HCT116 (cell line): ENCODE measurements at regions not wholly inside any gene's neighbourhood (a gene's known extent, or its start where the extent isn't known, plus 50 kb on each side); places are given as distances from the start of the nearest gene placed in this dataset.

Experiments used
- ATAC-seq: fragments of 200-7000 bp; cut with Tn5 transposase; 2 replicates; pipeline ENCODE4 v1.9.1; 2020; ENCODE audit warnings: mild to moderate bottlenecking, moderate library complexity
- BruUV-seq: library from RNA; stranded (reverse); fragments of 400-500 nt; replicated peaks from 2 replicates; lab custom pipeline; 2021; lab: Mats Ljungman, UMichigan
- CTCF ChIA-PET: fragments of 300-600 bp; sonication (Branson Sonifier 250); formaldehyde crosslinking; loops from one replicate; lab custom pipeline; 2021; ENCODE audit warnings: antibody characterized with exemption; lab: Charles Lee
- POLR2A ChIA-PET: fragments of 300-600, 350-600 bp; sonication (Branson Sonifier 250); formaldehyde crosslinking; loops from one replicate; lab custom pipeline; 2021; ENCODE audit warnings: antibody characterized with exemption; lab: Charles Lee
- RAD21 ChIA-PET, 2 experiments: fragments of 300-600 bp; sonication (Branson Sonifier 250); formaldehyde crosslinking; loops; one replicate each; lab custom pipeline; 2023; ENCODE audit warnings: low total read pairs in 2 of 2; ENCODE audit not compliant: uncharacterized antibody in 2 of 2, unreplicated experiment in 2 of 2, low non-redundant PET in 1 of 2; lab: Charles Lee
- DNase-seq: peaks from one replicate; pipeline ENCODE4 v3.0.0-alpha.2; 2010; ENCODE audit warnings: low read depth, low spot score
- H2AFZ ChIP-seq: fragments of 200-600 bp; shearing (Covaris generic), sonication (generic); 2 replicates; pipeline ENCODE4 v1.6.1; 2017; ENCODE audit warnings: low read depth, mixed run types, mixed read lengths, antibody characterized with exemption, low read length; ENCODE audit not compliant: poor library complexity, severe bottlenecking
- H3K27ac ChIP-seq: 2 replicates; pipeline ENCODE4 v1.5.1; 2012; ENCODE audit warnings: low read depth, low read length
- H3K27me3 ChIP-seq: fragments of 200-600 bp; sonication (generic); 2 replicates; pipeline ENCODE4 v1.6.1; 2016; ENCODE audit warnings: mixed run types, low read length, mixed read lengths; ENCODE audit not compliant: insufficient read depth
- H3K36me3 ChIP-seq, 2 experiments: fragments of 200-500 bp in 1 of 2; fragments of 200-600 bp in 1 of 2; sonication (Bioruptor generic) in 1 of 2; sonication (generic) in 1 of 2; 2 replicates each; pipeline versions ENCODE4 v1.5.1 to v1.6.1; 2014 to 2016; ENCODE audit warnings: low read length in 2 of 2, inconsistent platforms in 1 of 2, mixed read lengths in 1 of 2, mixed run types in 1 of 2; ENCODE audit not compliant: insufficient read depth in 2 of 2, control insufficient read depth in 1 of 2
- H3K4me1 ChIP-seq, 2 experiments: fragments of 200-600 bp in 1 of 2; sonication (generic) in 1 of 2; 2 replicates each; pipeline versions ENCODE4 v1.5.1 to v1.6.1; 2012 to 2017; ENCODE audit warnings: low read length in 2 of 2, inconsistent platforms in 1 of 2, mild to moderate bottlenecking in 1 of 2, mixed read lengths in 1 of 2, mixed run types in 1 of 2, moderate library complexity in 1 of 2; ENCODE audit not compliant: insufficient read depth in 2 of 2, control insufficient read depth in 1 of 2
- H3K4me2 ChIP-seq: fragments of 200-600 bp; sonication (generic); 2 replicates; pipeline ENCODE4 v1.6.1; 2017; ENCODE audit warnings: mixed run types, low read length, mixed read lengths
- H3K4me3 ChIP-seq, 2 experiments: fragments of 200-600 bp in 1 of 2; sonication (generic) in 1 of 2; replicated peaks in 1 of 2; 2 replicates each; pipeline ENCODE4 v1.5.1; 2011 to 2016; ENCODE audit warnings: low read length in 2 of 2, control low read depth in 1 of 2, low read depth in 1 of 2, mild to moderate bottlenecking in 1 of 2, mixed read lengths in 1 of 2, mixed run types in 1 of 2
- H3K79me2 ChIP-seq: fragments of 200-600 bp; sonication (generic); 2 replicates; pipeline ENCODE4 v1.6.1; 2017; ENCODE audit warnings: mild to moderate bottlenecking, mixed run types, low read length, moderate library complexity, mixed read lengths; ENCODE audit not compliant: insufficient read depth
- H3K9ac ChIP-seq: fragments of 200-600 bp; sonication (generic); 2 replicates; pipeline ENCODE4 v1.6.1; 2016; ENCODE audit warnings: low read length, mixed read lengths
- H3K9me2 ChIP-seq: fragments of 200-600 bp; sonication (generic), shearing (Covaris generic); 2 replicates; pipeline ENCODE4 v1.6.1; 2017; ENCODE audit warnings: mixed run types, mild to moderate bottlenecking, moderate library complexity; ENCODE audit not compliant: insufficient read depth
- H3K9me3 ChIP-seq, 2 experiments: fragments of 200-500 bp in 1 of 2; fragments of 200-600 bp in 1 of 2; sonication (Bioruptor generic) in 1 of 2; sonication (generic) in 1 of 2; 2 replicates each; pipeline ENCODE4 v1.6.1; 2014 to 2017; ENCODE audit warnings: low read length in 2 of 2, mixed read lengths in 2 of 2, inconsistent platforms in 1 of 2, low read depth in 1 of 2, mild to moderate bottlenecking in 1 of 2, mixed run types in 1 of 2, moderate library complexity in 1 of 2; ENCODE audit not compliant: control insufficient read depth in 1 of 2, insufficient read depth in 1 of 2
- H4K20me1 ChIP-seq: fragments of 200-600 bp; sonication (generic), shearing (Covaris generic); 2 replicates; pipeline ENCODE4 v1.6.1; 2017; ENCODE audit warnings: mixed run types, mild to moderate bottlenecking, moderate library complexity; ENCODE audit not compliant: insufficient read depth
- CBX3 ChIP-seq: IDR thresholded peaks from 2 replicates; pipeline ENCODE4 v1.6.1; 2012; ENCODE audit warnings: low read depth
- CEBPB ChIP-seq: IDR thresholded peaks from 2 replicates; pipeline ENCODE4 v1.6.1; 2012; ENCODE audit warnings: low read depth
- EGR1 ChIP-seq: IDR thresholded peaks from 2 replicates; pipeline ENCODE4 v1.6.1; 2012; ENCODE audit warnings: low read depth
- EZH2 ChIP-seq: fragments of 200-600 bp; sonication (generic); IDR thresholded peaks from 2 replicates; pipeline ENCODE4 v1.6.1; 2017; ENCODE audit warnings: antibody characterized with exemption, mixed run types
- EZH2phosphoT487 ChIP-seq: fragments of 200-600 bp; IDR thresholded peaks from 2 replicates; pipeline ENCODE4 v1.6.1; 2018; ENCODE audit warnings: antibody characterized with exemption, borderline replicate concordance
- FOSL1 ChIP-seq: IDR thresholded peaks from 2 replicates; pipeline ENCODE4 v1.6.1; 2012; ENCODE audit warnings: low read depth
- JUND ChIP-seq: IDR thresholded peaks from 2 replicates; pipeline ENCODE4 v1.6.1; 2012
- POLR2A ChIP-seq: IDR thresholded peaks from 2 replicates; pipeline ENCODE4 v1.7.0; 2011; ENCODE audit warnings: borderline replicate concordance; ENCODE audit not compliant: insufficient read depth, insufficient read length; ENCODE audit errors: extremely low read depth
- POLR2AphosphoS5 ChIP-seq: IDR thresholded peaks from 2 replicates; pipeline ENCODE4 v1.6.1; 2011; ENCODE audit warnings: mild to moderate bottlenecking, low read depth, low read length, moderate library complexity
- RAD21 ChIP-seq: IDR thresholded peaks from 2 replicates; pipeline ENCODE4 v1.6.1; 2012; ENCODE audit warnings: low read depth, mild to moderate bottlenecking
- SP1 ChIP-seq: IDR thresholded peaks from 2 replicates; pipeline ENCODE4 v1.6.1; 2012; ENCODE audit warnings: low read depth
- YY1 ChIP-seq: IDR thresholded peaks from 2 replicates; pipeline ENCODE4 v1.6.1; 2011; ENCODE audit warnings: low read length, low read depth, moderate library complexity, mild to moderate bottlenecking; ENCODE audit not compliant: insufficient replicate concordance; ENCODE audit errors: extremely low read depth
- ZFX ChIP-seq: fragments of 450-650 bp; IDR thresholded peaks from 2 replicates; pipeline ENCODE4 v1.6.1; 2017
- ZNF274 ChIP-seq: fragments of 200-500 bp; sonication (Bioruptor generic); IDR thresholded peaks from 2 replicates; pipeline ENCODE4 v1.6.1; 2014; ENCODE audit warnings: mild to moderate bottlenecking, low read depth, low read length, inconsistent platforms
- intact Hi-C: fragments of 100-400 bp; cut with micrococcal nuclease; formaldehyde crosslinking; loops from 2 replicates; pipeline ENCODE4 v1.10.0; 2022
- TF ChIP-seq, protein P1 (sequence below): IDR thresholded peaks from 2 replicates; pipeline ENCODE4 v1.6.1; 2012; ENCODE audit warnings: low read depth
- TF ChIP-seq, protein P2 (sequence below): IDR thresholded peaks from 2 replicates; pipeline ENCODE4 v1.6.1; 2011; ENCODE audit warnings: mild to moderate bottlenecking, low read length, moderate library complexity; ENCODE audit not compliant: insufficient replicate concordance; ENCODE audit errors: extremely low read depth
- TF ChIP-seq, protein P3 (sequence below): IDR thresholded peaks from 2 replicates; pipeline ENCODE4 v1.6.1; 2012

DNA sequence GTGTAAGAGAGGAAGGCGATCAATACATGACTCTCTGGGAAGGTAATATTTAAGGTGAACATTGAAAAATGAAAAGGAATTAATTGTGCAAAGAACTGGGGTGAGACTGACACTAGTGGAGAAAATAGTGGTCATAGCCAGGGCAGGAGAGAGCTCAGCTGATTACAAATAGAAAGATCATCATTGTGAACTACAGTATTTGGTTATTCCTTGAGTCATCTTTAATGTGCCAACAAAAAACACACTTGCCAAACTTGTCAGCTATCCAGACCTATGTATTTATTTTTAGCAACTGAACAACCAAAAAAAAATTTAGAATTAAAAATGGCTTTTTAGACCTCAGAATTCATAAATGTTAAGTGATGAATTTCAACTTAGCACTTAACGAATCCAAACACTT, 749.8 kb upstream of the CDH9 start:
- POLR2A ChIA-PET: no interaction called here
- H3K9ac ChIP-seq: no peak overlapping the region
- no peaks in the 10 kb centered on the region for H3K79me2 ChIP-seq
- no peaks in the 10 kb centered on the region for H4K20me1 ChIP-seq
- H3K4me1 ChIP-seq: no peaks in the 10 kb centered on the region
- no peak for DNase-seq
- no peak overlapping the region for H3K27ac ChIP-seq
- CTCF ChIA-PET: no interaction called here
- peaks cover 12 to 19% of the 10 kb centered on the region in 2 experiments; a peak in 3 of 4 replicates for H3K9me3 ChIP-seq
- no peaks in the 10 kb centered on the region for H3K9me2 ChIP-seq
- H3K4me2 ChIP-seq: no peak overlapping the region
- TF ChIP-seq EGR1: no peak
- TF ChIP-seq, protein P1, sequence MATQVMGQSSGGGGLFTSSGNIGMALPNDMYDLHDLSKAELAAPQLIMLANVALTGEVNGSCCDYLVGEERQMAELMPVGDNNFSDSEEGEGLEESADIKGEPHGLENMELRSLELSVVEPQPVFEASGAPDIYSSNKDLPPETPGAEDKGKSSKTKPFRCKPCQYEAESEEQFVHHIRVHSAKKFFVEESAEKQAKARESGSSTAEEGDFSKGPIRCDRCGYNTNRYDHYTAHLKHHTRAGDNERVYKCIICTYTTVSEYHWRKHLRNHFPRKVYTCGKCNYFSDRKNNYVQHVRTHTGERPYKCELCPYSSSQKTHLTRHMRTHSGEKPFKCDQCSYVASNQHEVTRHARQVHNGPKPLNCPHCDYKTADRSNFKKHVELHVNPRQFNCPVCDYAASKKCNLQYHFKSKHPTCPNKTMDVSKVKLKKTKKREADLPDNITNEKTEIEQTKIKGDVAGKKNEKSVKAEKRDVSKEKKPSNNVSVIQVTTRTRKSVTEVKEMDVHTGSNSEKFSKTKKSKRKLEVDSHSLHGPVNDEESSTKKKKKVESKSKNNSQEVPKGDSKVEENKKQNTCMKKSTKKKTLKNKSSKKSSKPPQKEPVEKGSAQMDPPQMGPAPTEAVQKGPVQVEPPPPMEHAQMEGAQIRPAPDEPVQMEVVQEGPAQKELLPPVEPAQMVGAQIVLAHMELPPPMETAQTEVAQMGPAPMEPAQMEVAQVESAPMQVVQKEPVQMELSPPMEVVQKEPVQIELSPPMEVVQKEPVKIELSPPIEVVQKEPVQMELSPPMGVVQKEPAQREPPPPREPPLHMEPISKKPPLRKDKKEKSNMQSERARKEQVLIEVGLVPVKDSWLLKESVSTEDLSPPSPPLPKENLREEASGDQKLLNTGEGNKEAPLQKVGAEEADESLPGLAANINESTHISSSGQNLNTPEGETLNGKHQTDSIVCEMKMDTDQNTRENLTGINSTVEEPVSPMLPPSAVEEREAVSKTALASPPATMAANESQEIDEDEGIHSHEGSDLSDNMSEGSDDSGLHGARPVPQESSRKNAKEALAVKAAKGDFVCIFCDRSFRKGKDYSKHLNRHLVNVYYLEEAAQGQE: no peak
- TF ChIP-seq CEBPB: no peak
- TF ChIP-seq EZH2phosphoT487: no peak
- no peak for TF ChIP-seq ZFX
- TF ChIP-seq, protein P2, sequence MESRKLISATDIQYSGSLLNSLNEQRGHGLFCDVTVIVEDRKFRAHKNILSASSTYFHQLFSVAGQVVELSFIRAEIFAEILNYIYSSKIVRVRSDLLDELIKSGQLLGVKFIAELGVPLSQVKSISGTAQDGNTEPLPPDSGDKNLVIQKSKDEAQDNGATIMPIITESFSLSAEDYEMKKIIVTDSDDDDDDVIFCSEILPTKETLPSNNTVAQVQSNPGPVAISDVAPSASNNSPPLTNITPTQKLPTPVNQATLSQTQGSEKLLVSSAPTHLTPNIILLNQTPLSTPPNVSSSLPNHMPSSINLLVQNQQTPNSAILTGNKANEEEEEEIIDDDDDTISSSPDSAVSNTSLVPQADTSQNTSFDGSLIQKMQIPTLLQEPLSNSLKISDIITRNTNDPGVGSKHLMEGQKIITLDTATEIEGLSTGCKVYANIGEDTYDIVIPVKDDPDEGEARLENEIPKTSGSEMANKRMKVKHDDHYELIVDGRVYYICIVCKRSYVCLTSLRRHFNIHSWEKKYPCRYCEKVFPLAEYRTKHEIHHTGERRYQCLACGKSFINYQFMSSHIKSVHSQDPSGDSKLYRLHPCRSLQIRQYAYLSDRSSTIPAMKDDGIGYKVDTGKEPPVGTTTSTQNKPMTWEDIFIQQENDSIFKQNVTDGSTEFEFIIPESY: no peak
- TF ChIP-seq ZNF274: no peak
- no peak for TF ChIP-seq POLR2AphosphoS5
- TF ChIP-seq POLR2A: no peak
- no peak for TF ChIP-seq CBX3
- no peak for TF ChIP-seq YY1
- no peak for TF ChIP-seq JUND
- TF ChIP-seq SP1: no peak
- no peak for TF ChIP-seq FOSL1
- TF ChIP-seq RAD21: no peak
- no peak for TF ChIP-seq EZH2
- TF ChIP-seq, protein P3, sequence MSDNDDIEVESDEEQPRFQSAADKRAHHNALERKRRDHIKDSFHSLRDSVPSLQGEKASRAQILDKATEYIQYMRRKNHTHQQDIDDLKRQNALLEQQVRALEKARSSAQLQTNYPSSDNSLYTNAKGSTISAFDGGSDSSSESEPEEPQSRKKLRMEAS: no peak
- TF ChIP-seq, all 23 proteins: peak for 0
- intact Hi-C loops: no loop called here
- Histone ChIP-seq H3K4me3 (no peak overlapping the region), H3K36me3 (no peaks in the 10 kb centered on the region), H2AFZ (no peak overlapping the region), H3K27me3 (no peaks in the 10 kb centered on the region)
- BruUV-seq: no TSS peak
- RAD21 ChIA-PET: no interaction called here
- ATAC-seq: no peak
